ENCODE measurements at regions not wholly inside any gene's neighbourhood (a gene's known extent, or its start where the extent isn't known, plus 50 kb on each side); places are given as distances from the start of the nearest gene placed in this dataset.

DNA sequence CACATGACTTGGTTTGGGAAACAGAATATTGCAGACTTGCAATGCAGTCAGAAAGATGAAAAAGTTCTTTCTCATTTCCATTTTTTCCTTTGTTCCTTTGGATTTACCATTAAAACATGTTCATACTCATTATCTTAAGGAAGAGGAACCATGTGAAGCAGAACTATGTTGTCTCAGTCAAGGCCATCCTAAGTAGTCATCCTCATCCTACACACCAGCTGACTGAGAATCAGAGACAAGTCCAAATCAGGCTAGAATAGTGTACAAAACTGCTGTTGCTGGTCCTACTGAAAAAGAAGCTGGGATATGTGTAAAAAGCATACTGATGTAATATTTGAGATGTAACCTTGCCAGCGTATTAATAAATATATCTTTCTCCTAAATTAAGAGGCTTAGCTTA is 433.4 kb downstream of the SLITRK5 start:
- no peak overlapping the region for H3K27ac ChIP-seq (ENCODE audit: low read depth, low read length)
- no peak overlapping the region for H3K4me3 ChIP-seq (ENCODE audit: insufficient read depth, low read length)
- TF ChIP-seq, protein P1, sequence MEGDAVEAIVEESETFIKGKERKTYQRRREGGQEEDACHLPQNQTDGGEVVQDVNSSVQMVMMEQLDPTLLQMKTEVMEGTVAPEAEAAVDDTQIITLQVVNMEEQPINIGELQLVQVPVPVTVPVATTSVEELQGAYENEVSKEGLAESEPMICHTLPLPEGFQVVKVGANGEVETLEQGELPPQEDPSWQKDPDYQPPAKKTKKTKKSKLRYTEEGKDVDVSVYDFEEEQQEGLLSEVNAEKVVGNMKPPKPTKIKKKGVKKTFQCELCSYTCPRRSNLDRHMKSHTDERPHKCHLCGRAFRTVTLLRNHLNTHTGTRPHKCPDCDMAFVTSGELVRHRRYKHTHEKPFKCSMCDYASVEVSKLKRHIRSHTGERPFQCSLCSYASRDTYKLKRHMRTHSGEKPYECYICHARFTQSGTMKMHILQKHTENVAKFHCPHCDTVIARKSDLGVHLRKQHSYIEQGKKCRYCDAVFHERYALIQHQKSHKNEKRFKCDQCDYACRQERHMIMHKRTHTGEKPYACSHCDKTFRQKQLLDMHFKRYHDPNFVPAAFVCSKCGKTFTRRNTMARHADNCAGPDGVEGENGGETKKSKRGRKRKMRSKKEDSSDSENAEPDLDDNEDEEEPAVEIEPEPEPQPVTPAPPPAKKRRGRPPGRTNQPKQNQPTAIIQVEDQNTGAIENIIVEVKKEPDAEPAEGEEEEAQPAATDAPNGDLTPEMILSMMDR (IDR thresholded peaks at IDR 0.05; ENCODE audit: extremely low read depth, low read depth, low read length): no peak
- no peaks in the 10 kb centered on the region for H3K79me2 ChIP-seq (ENCODE audit: insufficient read depth, low read length)
- no peak overlapping the region for H2AFZ ChIP-seq (ENCODE audit: low read length)
- peaks cover 2% of the 10 kb centered on the region for H3K9me3 ChIP-seq (ENCODE audit: low read depth, low read length)
- H4K20me1 ChIP-seq (ENCODE audit: insufficient read depth, low read length): no peaks in the 10 kb centered on the region
- H3K4me1 ChIP-seq (ENCODE audit: insufficient read depth, low read length): no peaks in the 10 kb centered on the region
- DNase-seq (ENCODE audit: insufficient read length, low spot score, missing footprints): no peak
- no peak overlapping the region for H3K4me2 ChIP-seq (ENCODE audit: insufficient read depth, low read length)
- H3K36me3 ChIP-seq (ENCODE audit: insufficient read depth, low read length): no peaks in the 10 kb centered on the region
- H3K27me3 ChIP-seq (ENCODE audit: insufficient read depth, low read length): no peaks in the 10 kb centered on the region

DNA sequence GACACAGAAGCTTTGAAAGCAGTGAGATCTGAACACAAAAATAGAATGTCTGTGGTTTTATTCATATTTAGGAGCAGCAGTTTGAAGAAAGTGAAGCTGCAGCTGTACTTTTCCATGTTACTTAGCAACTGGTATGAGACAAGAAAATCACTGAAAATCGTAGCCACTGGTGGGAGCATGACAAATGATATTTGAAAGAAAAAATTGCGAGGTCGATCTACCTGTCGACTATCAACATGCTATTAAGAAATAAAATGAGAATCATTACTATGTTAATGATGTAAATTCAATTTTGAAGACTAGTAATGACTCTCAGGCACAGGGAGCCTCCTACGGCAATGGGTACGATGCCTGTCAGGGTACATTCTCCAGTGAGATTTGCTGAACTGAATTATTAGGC is 436.4 kb downstream of the SLITRK5 start:
- TF ChIP-seq, protein P1 (IDR thresholded peaks at IDR 0.05; ENCODE audit: extremely low read depth, low read depth, low read length): no peak
- Histone ChIP-seq H3K27me3 (ENCODE audit: insufficient read depth, low read length) (no peaks in the 10 kb centered on the region), H4K20me1 (ENCODE audit: insufficient read depth, low read length) (no peaks in the 10 kb centered on the region), H3K4me1 (ENCODE audit: insufficient read depth, low read length) (no peaks in the 10 kb centered on the region), H3K4me2 (ENCODE audit: insufficient read depth, low read length) (no peak overlapping the region), H3K27ac (ENCODE audit: low read depth, low read length) (no peak overlapping the region), H3K4me3 (ENCODE audit: insufficient read depth, low read length) (no peak overlapping the region), H3K79me2 (ENCODE audit: insufficient read depth, low read length) (no peaks in the 10 kb centered on the region), H2AFZ (ENCODE audit: low read length) (no peak overlapping the region), H3K9me3 (ENCODE audit: low read depth, low read length) (peaks cover 2% of the 10 kb centered on the region), H3K36me3 (ENCODE audit: insufficient read depth, low read length) (no peaks in the 10 kb centered on the region)
- DNase-seq (ENCODE audit: insufficient read length, low spot score, missing footprints): no peak

GRCh38 chr13:88112526-88112925 is 441.4 kb downstream of the SLITRK5 start:
- peaks cover 2% of the 10 kb centered on the region for H3K9me3 ChIP-seq (ENCODE audit: low read depth, low read length)
- no peaks in the 10 kb centered on the region for H3K36me3 ChIP-seq (ENCODE audit: insufficient read depth, low read length)
- H3K27me3 ChIP-seq (ENCODE audit: insufficient read depth, low read length): no peaks in the 10 kb centered on the region
- no peak for DNase-seq (ENCODE audit: insufficient read length, low spot score, missing footprints)
- H3K79me2 ChIP-seq (ENCODE audit: insufficient read depth, low read length): no peaks in the 10 kb centered on the region
- no peak overlapping the region for H3K4me3 ChIP-seq (ENCODE audit: insufficient read depth, low read length)
- no peak overlapping the region for H2AFZ ChIP-seq (ENCODE audit: low read length)
- no peak overlapping the region for H3K4me2 ChIP-seq (ENCODE audit: insufficient read depth, low read length)
- H3K27ac ChIP-seq (ENCODE audit: low read depth, low read length): no peak overlapping the region
- TF ChIP-seq, protein P1 (IDR thresholded peaks at IDR 0.05; ENCODE audit: extremely low read depth, low read depth, low read length): no peak
- H3K4me1 ChIP-seq (ENCODE audit: insufficient read depth, low read length): no peaks in the 10 kb centered on the region
- no peaks in the 10 kb centered on the region for H4K20me1 ChIP-seq (ENCODE audit: insufficient read depth, low read length)

DNA sequence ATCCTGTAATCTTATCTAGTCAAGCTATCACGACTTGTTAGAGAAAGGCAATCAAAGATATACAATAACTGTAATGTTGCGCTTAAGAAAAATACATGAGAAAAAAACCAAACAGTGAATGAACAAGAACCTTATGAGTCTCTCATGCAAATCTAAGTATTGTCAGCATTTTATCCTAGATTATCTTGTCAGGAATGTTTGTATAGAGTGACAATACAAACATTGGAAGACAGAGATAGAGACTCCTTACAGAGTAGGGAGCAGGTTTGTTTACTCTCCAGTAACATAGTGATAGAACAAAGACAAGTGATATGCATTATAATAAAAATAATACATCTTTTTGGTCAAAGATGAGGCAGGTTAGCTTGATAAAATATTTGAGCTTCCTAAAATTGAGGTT is 444.8 kb downstream of the SLITRK5 start:
- no peak overlapping the region for H3K4me2 ChIP-seq (ENCODE audit: insufficient read depth, low read length)
- no peak overlapping the region for H3K4me3 ChIP-seq (ENCODE audit: insufficient read depth, low read length)
- no peaks in the 10 kb centered on the region for H3K4me1 ChIP-seq (ENCODE audit: insufficient read depth, low read length)
- H3K36me3 ChIP-seq (ENCODE audit: insufficient read depth, low read length): no peaks in the 10 kb centered on the region
- no peak overlapping the region for H2AFZ ChIP-seq (ENCODE audit: low read length)
- H3K79me2 ChIP-seq (ENCODE audit: insufficient read depth, low read length): no peaks in the 10 kb centered on the region
- no peak overlapping the region for H3K27ac ChIP-seq (ENCODE audit: low read depth, low read length)
- no peaks in the 10 kb centered on the region for H3K27me3 ChIP-seq (ENCODE audit: insufficient read depth, low read length)
- peaks cover 9% of the 10 kb centered on the region for H3K9me3 ChIP-seq (ENCODE audit: low read depth, low read length)
- TF ChIP-seq, protein P1 (IDR thresholded peaks at IDR 0.05; ENCODE audit: extremely low read depth, low read depth, low read length): no peak
- no peak for DNase-seq (ENCODE audit: insufficient read length, low spot score, missing footprints)
- H4K20me1 ChIP-seq (ENCODE audit: insufficient read depth, low read length): no peaks in the 10 kb centered on the region

Data from osteoblast (primary cell).